RWPE2 (cell line): ENCODE measurements at regions not wholly inside any gene's neighbourhood (a gene's known extent, or its start where the extent isn't known, plus 50 kb on each side); places are given as distances from the start of the nearest gene placed in this dataset.
A peak's percentile ranks its signal among the peaks of the same experiment; 100 is the strongest.
"Not testable (repeated sequence)": the region's sequence is repeated elsewhere in the genome, so short reads cannot be mapped to it uniquely, and the experiment has no call there.

Experiments used
- ATAC-seq: fragments of 200-7000 bp; cut with Tn5 transposase; 3 replicates; pipeline ENCODE4 v1.9.1; 2021; ENCODE audit warnings: low read depth
- DNase-seq: peaks from one replicate; pipeline ENCODE4 v3.0.0-alpha.2; 2020; ENCODE audit warnings: low spot score
- H3K27ac ChIP-seq: fragments of 450-650 bp; 2 replicates; pipeline ENCODE4 v1.5.1; 2017; ENCODE audit warnings: mild to moderate bottlenecking; ENCODE audit not compliant: poor library complexity, severe bottlenecking
- H3K27me3 ChIP-seq: fragments of 250-450 bp; sonication (Bioruptor Pico); 2 replicates; pipeline ENCODE4 v1.5.1; 2021; ENCODE audit warnings: mild to moderate bottlenecking, moderate library complexity; ENCODE audit not compliant: insufficient read depth, poor library complexity, severe bottlenecking
- H3K36me3 ChIP-seq: fragments of 250-450 bp; sonication (Bioruptor Pico); 2 replicates; pipeline ENCODE4 v1.5.1; 2020; ENCODE audit warnings: low read depth, mild to moderate bottlenecking, moderate library complexity
- H3K4me1 ChIP-seq: fragments of 250-450 bp; sonication (Bioruptor Pico); 2 replicates; pipeline ENCODE4 v1.5.1; 2021; ENCODE audit warnings: mild to moderate bottlenecking, moderate library complexity; ENCODE audit not compliant: insufficient read depth, poor library complexity, severe bottlenecking
- H3K4me3 ChIP-seq: fragments of 250-450 bp; sonication (Bioruptor Pico); 2 replicates; pipeline ENCODE4 v1.5.1; 2021; ENCODE audit warnings: mild to moderate bottlenecking, moderate library complexity; ENCODE audit not compliant: severe bottlenecking
- H3K9me3 ChIP-seq: fragments of 250-450 bp; sonication (Bioruptor Pico); 2 replicates; pipeline ENCODE4 v1.5.1; 2021; ENCODE audit warnings: mild to moderate bottlenecking, moderate library complexity; ENCODE audit not compliant: severe bottlenecking
- TF ChIP-seq, protein P1 (sequence below): fragments of 450-650 bp; IDR thresholded peaks from one replicate; pipeline ENCODE4 v1.5.1; 2017; ENCODE audit warnings: mild to moderate bottlenecking, moderate library complexity; ENCODE audit not compliant: poor library complexity, severe bottlenecking

DNA sequence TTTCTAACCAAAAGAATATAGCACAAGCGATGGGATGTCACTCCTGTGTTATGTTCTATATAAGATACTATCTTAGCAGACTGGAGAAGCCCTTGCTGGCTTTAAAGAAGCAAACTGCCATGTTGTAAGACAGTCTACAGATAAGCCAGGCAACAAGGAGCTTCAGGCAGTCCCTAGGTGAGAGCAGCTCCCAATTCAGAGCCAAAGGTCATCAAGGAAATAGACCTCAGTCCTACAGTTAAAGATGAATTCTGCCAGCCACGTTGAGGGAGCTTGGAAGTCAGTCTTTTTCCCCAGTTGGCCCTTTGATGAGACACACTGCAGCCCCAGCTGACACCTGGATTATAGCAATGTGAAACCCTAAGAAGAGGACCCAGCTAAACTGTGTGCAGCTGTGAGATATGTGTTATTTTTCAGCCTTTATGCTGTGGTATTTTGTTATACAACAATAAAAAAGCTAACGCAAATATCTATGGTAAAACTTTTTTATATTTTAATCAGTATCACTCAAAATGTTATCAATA is 102.5 kb upstream of the AKAP13 start:
- TF ChIP-seq, protein P1, sequence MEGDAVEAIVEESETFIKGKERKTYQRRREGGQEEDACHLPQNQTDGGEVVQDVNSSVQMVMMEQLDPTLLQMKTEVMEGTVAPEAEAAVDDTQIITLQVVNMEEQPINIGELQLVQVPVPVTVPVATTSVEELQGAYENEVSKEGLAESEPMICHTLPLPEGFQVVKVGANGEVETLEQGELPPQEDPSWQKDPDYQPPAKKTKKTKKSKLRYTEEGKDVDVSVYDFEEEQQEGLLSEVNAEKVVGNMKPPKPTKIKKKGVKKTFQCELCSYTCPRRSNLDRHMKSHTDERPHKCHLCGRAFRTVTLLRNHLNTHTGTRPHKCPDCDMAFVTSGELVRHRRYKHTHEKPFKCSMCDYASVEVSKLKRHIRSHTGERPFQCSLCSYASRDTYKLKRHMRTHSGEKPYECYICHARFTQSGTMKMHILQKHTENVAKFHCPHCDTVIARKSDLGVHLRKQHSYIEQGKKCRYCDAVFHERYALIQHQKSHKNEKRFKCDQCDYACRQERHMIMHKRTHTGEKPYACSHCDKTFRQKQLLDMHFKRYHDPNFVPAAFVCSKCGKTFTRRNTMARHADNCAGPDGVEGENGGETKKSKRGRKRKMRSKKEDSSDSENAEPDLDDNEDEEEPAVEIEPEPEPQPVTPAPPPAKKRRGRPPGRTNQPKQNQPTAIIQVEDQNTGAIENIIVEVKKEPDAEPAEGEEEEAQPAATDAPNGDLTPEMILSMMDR: no peak
- no peak for DNase-seq
- H3K9me3 ChIP-seq: no peaks in the 10 kb centered on the region
- H3K27ac ChIP-seq: no peak overlapping the region
- H3K36me3 ChIP-seq: no peaks in the 10 kb centered on the region
- no peak for ATAC-seq
- no peak overlapping the region for H3K4me3 ChIP-seq
- H3K4me1 ChIP-seq: peaks cover 4% of the 10 kb centered on the region
- no peaks in the 10 kb centered on the region for H3K27me3 ChIP-seq

DNA sequence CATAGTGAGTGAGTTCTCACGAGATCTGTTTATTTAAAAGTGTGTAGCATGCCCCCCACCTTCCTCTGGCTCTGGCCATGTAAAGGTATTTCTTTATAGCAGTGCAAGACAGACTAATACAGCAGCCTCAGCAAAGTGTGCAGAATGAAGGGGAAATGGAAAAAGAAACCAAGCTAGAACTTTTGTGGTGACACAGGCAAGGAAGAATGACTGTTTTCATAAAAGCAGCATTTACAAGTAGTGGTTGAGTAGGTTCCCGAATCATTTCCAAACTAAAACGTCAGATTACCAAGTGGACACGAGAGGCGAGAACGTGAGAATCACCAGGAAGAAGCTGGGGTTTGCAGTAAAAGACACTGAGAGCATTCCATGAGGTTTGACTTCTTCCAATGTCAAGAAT is 100.2 kb upstream of the AKAP13 start:
- Histone ChIP-seq H3K9me3 (no peaks in the 10 kb centered on the region), H3K36me3 (no peaks in the 10 kb centered on the region), H3K27ac (no peak overlapping the region), H3K4me1 (peaks cover 4% of the 10 kb centered on the region), H3K27me3 (no peaks in the 10 kb centered on the region), H3K4me3 (no peak overlapping the region)
- DNase-seq: no peak
- ATAC-seq: no peak
- TF ChIP-seq, protein P1: no peak

DNA sequence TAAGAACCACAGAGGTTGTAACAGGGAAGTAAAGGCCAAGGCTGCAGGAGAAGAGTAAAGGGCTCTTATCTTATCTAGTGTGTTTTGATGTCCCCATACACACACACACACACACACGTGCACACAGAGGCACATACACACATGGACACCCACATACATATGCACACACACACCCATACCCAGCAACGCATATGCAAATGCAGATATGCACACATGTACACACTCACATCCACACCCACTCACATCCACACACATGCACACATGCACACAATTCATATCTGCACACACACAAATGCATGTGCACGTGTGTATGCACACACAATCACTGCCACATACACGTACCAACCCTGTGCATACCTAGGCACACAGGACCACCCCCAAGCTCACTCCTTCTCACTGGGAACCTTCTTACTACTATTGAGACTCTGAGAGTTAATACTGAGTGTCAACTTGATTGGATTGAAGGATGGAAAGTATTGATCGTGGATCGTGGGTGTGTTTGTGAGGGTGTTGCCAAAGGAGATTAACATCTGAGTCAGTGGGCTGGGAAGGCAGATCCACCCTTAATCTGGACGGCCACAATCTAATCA is 99.0 kb upstream of the AKAP13 start:
- Histone ChIP-seq H3K27ac (no peak overlapping the region), H3K9me3 (no peaks in the 10 kb centered on the region), H3K27me3 (no peaks in the 10 kb centered on the region), H3K4me1 (peaks cover 4% of the 10 kb centered on the region), H3K4me3 (no peak overlapping the region), H3K36me3 (no peaks in the 10 kb centered on the region)
- ATAC-seq (no peak), DNase-seq (no peak)
- TF ChIP-seq, protein P1: no peak

DNA sequence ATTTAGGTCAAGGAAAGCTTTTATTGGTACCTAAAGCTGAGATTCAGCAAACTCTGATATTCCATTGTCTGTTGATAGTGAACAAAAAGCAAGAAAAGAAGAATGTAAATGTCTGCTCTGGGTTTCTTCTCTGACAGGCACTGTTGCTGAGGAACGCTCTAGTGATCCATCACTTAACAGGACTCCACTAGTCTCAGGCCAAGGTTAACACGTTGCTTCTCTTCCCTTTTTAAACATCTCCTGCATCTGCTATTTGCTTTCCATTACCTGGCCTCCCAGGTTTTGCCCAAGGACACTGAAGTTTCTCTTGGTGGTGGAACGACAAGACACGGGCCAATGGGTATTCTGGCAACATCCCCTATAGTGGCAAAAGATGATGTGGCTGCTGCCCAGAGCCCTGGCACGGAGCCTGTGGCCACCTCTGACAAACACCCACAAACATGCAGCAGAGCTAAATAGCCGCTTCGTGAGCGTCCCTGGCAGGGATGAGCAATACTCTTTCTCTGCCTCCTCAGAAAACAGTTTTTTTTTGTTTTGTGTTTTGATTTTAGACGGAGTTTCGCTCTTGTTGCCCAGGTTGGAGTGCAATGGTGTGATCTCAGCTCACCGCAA is 97.8 kb upstream of the AKAP13 start:
- no peaks in the 10 kb centered on the region for H3K36me3 ChIP-seq
- TF ChIP-seq, protein P1: no peak
- no peaks in the 10 kb centered on the region for H3K9me3 ChIP-seq
- no peak overlapping the region for H3K4me3 ChIP-seq
- no peak overlapping the region for H3K27ac ChIP-seq
- DNase-seq (no peak), ATAC-seq (peak; percentile 75)
- no peaks in the 10 kb centered on the region for H3K27me3 ChIP-seq
- no peaks in the 10 kb centered on the region for H3K4me1 ChIP-seq

DNA sequence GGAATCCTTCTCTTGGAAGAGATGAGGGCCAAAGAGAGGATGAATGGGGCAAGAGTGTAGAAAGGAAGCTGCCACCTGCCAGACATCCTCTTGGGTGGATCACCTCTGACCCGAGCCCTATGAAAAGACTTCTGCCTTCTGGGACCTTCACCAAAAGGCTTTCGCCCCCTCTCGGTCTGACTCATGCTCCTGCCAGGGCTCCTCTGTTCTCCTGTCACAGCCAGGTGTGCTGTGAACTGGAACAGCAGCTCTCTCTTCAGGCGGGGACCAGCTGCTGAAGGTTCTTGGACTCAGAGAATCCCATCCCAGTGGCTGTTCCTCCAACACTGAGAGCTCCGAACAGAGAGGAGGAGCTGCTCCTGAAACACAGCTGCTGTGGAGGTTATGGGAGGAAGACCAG is 96.6 kb upstream of the AKAP13 start:
- not testable (repeated sequence) for H3K4me3 ChIP-seq, H3K27ac ChIP-seq, H3K36me3 ChIP-seq, H3K9me3 ChIP-seq, H3K27me3 ChIP-seq, DNase-seq, H3K4me1 ChIP-seq
- peak; percentile 36; the same call in 1 of the 3 replicates for ATAC-seq
